NCI-H524 treated with DMSO at 0.1 percent for 48 hours (cell line): ENCODE measurements at regions not wholly inside any gene's neighbourhood (a gene's known extent, or its start where the extent isn't known, plus 50 kb on each side); places are given as distances from the start of the nearest gene placed in this dataset.
"Not testable (repeated sequence)": the region's sequence is repeated elsewhere in the genome, so short reads cannot be mapped to it uniquely, and the experiment has no call there.

Experiments
- DNase-seq: peaks from one replicate; lab custom pipeline; 2025; lab: John Stamatoyannopoulos, UW

GRCh38 chr7:142500366-142500765 lies 242.5 kb upstream of the PRSS58 start:
- no peak for DNase-seq

GRCh38 chr7:142499635-142500034 lies 241.8 kb upstream of the PRSS58 start:
- DNase-seq: no peak

- DNase-seq: no peak
These were observed 240.5 kb upstream of the PRSS58 start for GRCh38 chr7:142498364-142498763.

GRCh38 chr7:142496545-142496991 lies 238.7 kb upstream of the PRSS58 start:
- no peak for DNase-seq

GRCh38 chr7:142495879-142496278 lies 238.0 kb upstream of the PRSS58 start:
- DNase-seq: not testable (repeated sequence)

- DNase-seq: not testable (repeated sequence)
These were observed 237.4 kb upstream of the PRSS58 start for GRCh38 chr7:142495301-142495700.

- no peak for DNase-seq
These were observed 236.2 kb upstream of the PRSS58 start for GRCh38 chr7:142494021-142494420.

GRCh38 chr7:142488842-142489241 lies 231.0 kb upstream of the PRSS58 start:
- no peak for DNase-seq

- DNase-seq: no peak
These were observed 230.3 kb upstream of the PRSS58 start for GRCh38 chr7:142488036-142488633.

- not testable (repeated sequence) for DNase-seq
These were observed 229.7 kb upstream of the PRSS58 start for GRCh38 chr7:142487565-142487964.

GRCh38 chr7:142487124-142487523 lies 229.3 kb upstream of the PRSS58 start:
- DNase-seq: no peak

GRCh38 chr7:142485617-142486226 lies 227.9 kb upstream of the PRSS58 start:
- no peak for DNase-seq

- DNase-seq: no peak
These were observed 225.9 kb upstream of the PRSS58 start for GRCh38 chr7:142483659-142484317.

GRCh38 chr7:142482891-142483658 lies 225.2 kb upstream of the PRSS58 start:
- DNase-seq: no peak

- no peak for DNase-seq
These were observed 223.7 kb upstream of the PRSS58 start for GRCh38 chr7:142481548-142481947.

- DNase-seq: no peak
These were observed 220.8 kb upstream of the PRSS58 start for GRCh38 chr7:142478479-142479220.

- DNase-seq: not testable (repeated sequence)
These were observed 219.9 kb upstream of the PRSS58 start for GRCh38 chr7:142477801-142478200.

GRCh38 chr7:142477079-142477651 lies 219.3 kb upstream of the PRSS58 start:
- DNase-seq: no peak

GRCh38 chr7:142476077-142476476 lies 218.2 kb upstream of the PRSS58 start:
- DNase-seq: no peak

- DNase-seq: no peak
These were observed 214.0 kb upstream of the PRSS58 start for GRCh38 chr7:142471820-142472219.

GRCh38 chr7:142470544-142470830 lies 212.6 kb upstream of the PRSS58 start:
- DNase-seq: no peak
